T47D (cell line): ENCODE measurements at regions not wholly inside any gene's neighbourhood (a gene's known extent, or its start where the extent isn't known, plus 50 kb on each side); places are given as distances from the start of the nearest gene placed in this dataset.

ENCODE experiments used
- DNase-seq, 2 experiments: peaks; one replicate each; pipeline versions ENCODE4 v3.0.0 to v3.0.0-alpha.2; 2011 to 2012; ENCODE audit warnings: low read depth in 1 of 2, low spot score in 1 of 2
- JUND ChIP-seq: IDR thresholded peaks from 2 replicates; pipeline ENCODE4 v1.6.1; 2012; ENCODE audit warnings: low read depth
- in situ Hi-C: cut with HindIII; loops from 2 replicates; pipeline ENCODE4 v1.10.0; 2016; ENCODE audit warnings: low sequenced_read_pairs, low pct_unique_long_range_greater_than_20kb

DNA sequence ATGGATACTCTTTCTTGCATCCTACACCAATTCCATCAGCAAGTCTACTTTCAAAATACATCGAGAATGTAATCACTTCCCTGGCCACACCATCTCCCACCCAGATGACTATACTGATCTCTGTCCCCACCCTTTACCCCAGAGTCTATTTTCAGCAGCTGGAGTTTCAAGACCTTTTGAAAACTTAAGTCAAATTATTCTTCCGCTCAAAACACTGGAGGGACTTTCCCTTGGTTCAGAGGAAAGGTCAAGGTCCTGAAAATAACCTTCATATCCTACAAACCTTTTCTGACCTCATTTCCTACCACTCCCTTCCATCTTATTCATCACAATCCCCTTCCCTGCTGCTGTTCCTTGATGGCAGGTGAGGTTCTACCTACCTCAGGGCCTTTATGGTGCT is 58.8 kb upstream of the LYPD6 start:
- in situ Hi-C loops = no loop called here
- TF ChIP-seq JUND = no peak
- DNase-seq = no peak

GRCh38 chr2:149278161-149278871 is 52.1 kb upstream of the LYPD6 start:
- no peak for DNase-seq
- in situ Hi-C loops = no loop called here
- no peak for TF ChIP-seq JUND

- DNase-seq = peak in 1 of 2 experiments; percentile 9
- TF ChIP-seq JUND = no peak
- in situ Hi-C loops = no loop called here
Measured at GRCh38 chr2:149278872-149279264, 51.5 kb upstream of the LYPD6 start.
